Fibroblast of lung (primary cell): ENCODE measurements at regions not wholly inside any gene's neighbourhood (a gene's known extent, or its start where the extent isn't known, plus 50 kb on each side); places are given as distances from the start of the nearest gene placed in this dataset.
"Not testable (repeated sequence)": the region's sequence is repeated elsewhere in the genome, so short reads cannot be mapped to it uniquely, and the experiment has no call there.

Experiments
- DNase-seq, 2 donors: peaks; one replicate each; pipeline versions ENCODE4 v3.0.0 to v3.0.0-alpha.2; 2010; ENCODE audit warnings: low read depth in 2 of 2
- H2AFZ ChIP-seq: 2 replicates; pipeline ENCODE4 v1.5.1; 2012; ENCODE audit warnings: low read length, control low read depth, inconsistent platforms
- H3K27ac ChIP-seq: 2 replicates; pipeline ENCODE4 v1.5.1; 2011; ENCODE audit warnings: low read length, control low read depth; ENCODE audit not compliant: insufficient read depth
- H3K27me3 ChIP-seq: 2 replicates; pipeline ENCODE4 v1.5.1; 2011; ENCODE audit warnings: mild to moderate bottlenecking, low read length; ENCODE audit not compliant: control insufficient read depth, insufficient read depth
- H3K36me3 ChIP-seq: 2 replicates; pipeline ENCODE4 v1.5.1; 2011; ENCODE audit warnings: low read length; ENCODE audit not compliant: control insufficient read depth, insufficient read depth
- H3K4me1 ChIP-seq: 2 replicates; pipeline ENCODE4 v1.5.1; 2011; ENCODE audit warnings: low read length; ENCODE audit not compliant: control insufficient read depth, insufficient read depth; ENCODE audit errors: extremely low read depth
- H3K4me2 ChIP-seq: 2 replicates; pipeline ENCODE4 v1.5.1; 2011; ENCODE audit warnings: low read length, control low read depth; ENCODE audit not compliant: insufficient read depth; ENCODE audit errors: extremely low read depth
- H3K4me3 ChIP-seq, 4 experiments: fragments of 200-600 bp in 1 of 4; sonication (generic) in 1 of 4; replicated peaks in 1 of 4; 2 replicates each; pipeline ENCODE4 v1.5.1; 2011 to 2016; ENCODE audit warnings: low read length in 4 of 4, low read depth in 3 of 4, mild to moderate bottlenecking in 3 of 4, control low read depth in 2 of 4, inconsistent platforms in 1 of 4, mixed read lengths in 1 of 4; ENCODE audit not compliant: insufficient read depth in 1 of 4; ENCODE audit errors: control extremely low read depth in 1 of 4
- H3K79me2 ChIP-seq: 2 replicates; pipeline ENCODE4 v1.5.1; 2012; ENCODE audit warnings: mild to moderate bottlenecking, low read length, inconsistent platforms; ENCODE audit not compliant: control insufficient read depth, insufficient read depth
- H3K9ac ChIP-seq: 2 replicates; pipeline ENCODE4 v1.5.1; 2011; ENCODE audit warnings: mild to moderate bottlenecking, low read length, control low read depth; ENCODE audit not compliant: insufficient read depth
- H3K9me3 ChIP-seq: 2 replicates; pipeline ENCODE4 v1.5.1; 2012; ENCODE audit warnings: low read depth, low read length; ENCODE audit not compliant: control insufficient read depth, insufficient read depth
- H4K20me1 ChIP-seq: 2 replicates; pipeline ENCODE4 v1.5.1; 2011; ENCODE audit warnings: low read length; ENCODE audit not compliant: control insufficient read depth, insufficient read depth; ENCODE audit errors: extremely low read depth
- EZH2 ChIP-seq: IDR thresholded peaks from 2 replicates; pipeline ENCODE4 v1.5.1; 2012; ENCODE audit warnings: low read length, control low read depth, mild to moderate bottlenecking; ENCODE audit errors: missing control alignments
- TF ChIP-seq, protein P1 (sequence below), 2 donors: IDR thresholded peaks in 1 of 2; conservative IDR thresholded peaks in 1 of 2; 1 replicate in 1 of 2; 2 replicates in 1 of 2; pipeline ENCODE4 v1.5.1; 2011 to 2012; ENCODE audit warnings: low read length in 2 of 2, control low read depth in 1 of 2, inconsistent platforms in 1 of 2, low read depth in 1 of 2, mild to moderate bottlenecking in 1 of 2

DNA sequence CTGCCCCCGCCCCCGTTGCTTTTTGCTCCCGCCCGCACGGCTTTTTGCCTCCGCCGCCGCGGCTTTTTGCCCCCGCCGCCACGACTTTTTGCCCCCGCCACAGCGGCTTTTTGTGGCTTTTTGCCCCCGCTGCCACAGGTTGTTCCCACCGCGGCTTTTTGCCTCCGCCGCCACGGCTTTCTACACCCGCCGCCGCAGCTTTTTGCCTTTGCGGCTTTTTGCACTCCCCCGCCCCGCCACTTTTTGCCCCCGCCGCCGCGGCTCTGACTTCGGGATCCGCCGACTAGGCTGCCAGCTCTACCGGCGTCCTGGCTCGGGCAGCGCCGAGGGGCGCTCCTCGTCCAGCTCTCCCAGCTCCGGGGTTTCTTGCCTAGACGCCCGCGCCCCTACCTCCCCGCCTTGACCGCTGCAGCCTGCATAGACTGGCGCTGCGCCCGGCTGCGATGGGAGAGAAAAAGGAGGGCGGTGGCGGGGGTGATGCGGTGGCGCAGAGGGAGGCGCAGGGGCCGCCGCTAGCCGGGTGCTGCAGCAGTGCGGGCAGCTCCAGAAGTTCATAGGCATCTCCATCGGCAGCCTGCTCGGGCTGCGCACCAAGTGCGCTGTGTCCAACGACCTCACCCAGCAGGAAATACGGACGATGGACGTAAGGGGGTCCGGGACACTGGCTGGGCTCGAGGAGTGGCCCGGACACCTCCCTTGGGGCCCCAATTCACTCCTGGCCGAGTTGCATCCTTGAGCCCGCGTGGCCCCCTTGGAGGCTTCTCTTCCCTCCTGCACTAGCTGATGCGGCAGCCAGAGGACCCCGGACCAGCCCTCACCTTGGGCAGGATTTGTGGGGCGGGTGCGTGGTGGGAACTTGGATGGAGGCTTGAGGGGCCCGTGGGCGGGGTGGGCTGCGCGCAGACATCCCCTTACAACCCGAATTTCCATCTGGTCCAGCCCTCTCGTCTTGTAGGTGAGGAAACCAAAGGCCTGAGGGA, 555.7 kb downstream of the TP53TG3F start:
- H3K36me3 ChIP-seq, H3K4me3 ChIP-seq, H3K9ac ChIP-seq, H3K27me3 ChIP-seq, H4K20me1 ChIP-seq, H3K79me2 ChIP-seq, H3K4me2 ChIP-seq, H3K9me3 ChIP-seq, H3K4me1 ChIP-seq, DNase-seq, H3K27ac ChIP-seq, H2AFZ ChIP-seq: not testable (repeated sequence)

DNA sequence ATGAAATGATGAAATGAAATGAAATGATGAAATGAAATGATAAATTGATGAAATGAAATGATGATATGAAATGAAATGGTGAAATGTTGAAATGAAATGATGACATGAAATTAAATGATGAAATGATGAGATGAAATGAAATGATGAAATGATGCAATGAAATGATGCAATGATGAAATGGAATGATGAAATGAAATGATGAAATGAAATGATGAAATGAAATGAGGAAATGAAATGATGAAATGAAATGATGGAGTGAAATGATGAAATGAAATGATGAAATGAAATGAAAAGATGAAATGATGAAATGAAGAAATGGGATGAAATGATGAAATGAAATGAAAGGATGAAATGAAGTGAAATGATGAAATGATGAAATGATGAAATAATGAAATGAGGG, 558.9 kb downstream of the TP53TG3F start:
- not testable (repeated sequence) for H3K4me1 ChIP-seq, H3K36me3 ChIP-seq, H3K79me2 ChIP-seq, H3K27me3 ChIP-seq, H3K4me3 ChIP-seq, H3K4me2 ChIP-seq, H4K20me1 ChIP-seq, H2AFZ ChIP-seq, H3K9me3 ChIP-seq, H3K27ac ChIP-seq, H3K9ac ChIP-seq, DNase-seq

DNA sequence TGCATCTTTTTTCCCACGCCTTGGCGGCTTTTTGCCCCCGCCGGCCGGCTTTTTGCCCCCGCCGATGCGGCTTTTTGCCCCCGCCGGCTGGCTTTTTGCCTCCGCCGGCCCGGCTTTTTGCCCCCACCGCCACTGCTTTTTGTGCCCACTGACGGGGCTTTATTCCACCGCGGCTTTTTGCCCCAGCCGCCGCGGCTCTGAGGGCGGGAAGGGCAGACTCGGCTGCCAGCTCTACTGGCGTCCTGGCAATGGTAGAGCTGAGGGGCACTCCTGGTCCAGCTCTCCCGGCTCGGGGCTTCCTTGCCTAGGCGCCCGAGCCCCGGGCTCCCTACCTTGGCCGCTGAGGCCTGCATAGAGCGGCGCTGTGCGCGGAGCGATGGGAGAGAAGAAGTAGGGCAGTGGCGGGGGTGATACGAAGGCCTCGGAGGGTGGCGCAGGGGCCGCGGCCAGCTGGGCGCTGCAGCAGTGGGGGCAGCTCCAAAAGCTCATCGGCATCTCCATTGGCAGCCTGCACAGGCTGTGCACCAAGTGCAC, 591.4 kb downstream of the TP53TG3F start:
- H3K27me3 ChIP-seq: no peaks in the 10 kb centered on the region
- H2AFZ ChIP-seq: no peak overlapping the region
- H3K4me3 ChIP-seq: no peak overlapping the region
- H3K79me2 ChIP-seq: no peaks in the 10 kb centered on the region
- H3K4me2 ChIP-seq: no peak overlapping the region
- no peaks in the 10 kb centered on the region for H3K4me1 ChIP-seq
- DNase-seq: no peak
- no peak overlapping the region for H3K27ac ChIP-seq
- no peak for TF ChIP-seq EZH2
- TF ChIP-seq, protein P1, sequence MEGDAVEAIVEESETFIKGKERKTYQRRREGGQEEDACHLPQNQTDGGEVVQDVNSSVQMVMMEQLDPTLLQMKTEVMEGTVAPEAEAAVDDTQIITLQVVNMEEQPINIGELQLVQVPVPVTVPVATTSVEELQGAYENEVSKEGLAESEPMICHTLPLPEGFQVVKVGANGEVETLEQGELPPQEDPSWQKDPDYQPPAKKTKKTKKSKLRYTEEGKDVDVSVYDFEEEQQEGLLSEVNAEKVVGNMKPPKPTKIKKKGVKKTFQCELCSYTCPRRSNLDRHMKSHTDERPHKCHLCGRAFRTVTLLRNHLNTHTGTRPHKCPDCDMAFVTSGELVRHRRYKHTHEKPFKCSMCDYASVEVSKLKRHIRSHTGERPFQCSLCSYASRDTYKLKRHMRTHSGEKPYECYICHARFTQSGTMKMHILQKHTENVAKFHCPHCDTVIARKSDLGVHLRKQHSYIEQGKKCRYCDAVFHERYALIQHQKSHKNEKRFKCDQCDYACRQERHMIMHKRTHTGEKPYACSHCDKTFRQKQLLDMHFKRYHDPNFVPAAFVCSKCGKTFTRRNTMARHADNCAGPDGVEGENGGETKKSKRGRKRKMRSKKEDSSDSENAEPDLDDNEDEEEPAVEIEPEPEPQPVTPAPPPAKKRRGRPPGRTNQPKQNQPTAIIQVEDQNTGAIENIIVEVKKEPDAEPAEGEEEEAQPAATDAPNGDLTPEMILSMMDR (conservative IDR thresholded peaks at IDR 0.05 in 1 of 2, IDR thresholded peaks at IDR 0.05 in 1 of 2; ENCODE audit: low read depth in 1 of 2, low read length in 2 of 2): no peak
- no peaks in the 10 kb centered on the region for H3K9me3 ChIP-seq
- no peak overlapping the region for H3K9ac ChIP-seq
- no peaks in the 10 kb centered on the region for H3K36me3 ChIP-seq
- no peaks in the 10 kb centered on the region for H4K20me1 ChIP-seq

DNA sequence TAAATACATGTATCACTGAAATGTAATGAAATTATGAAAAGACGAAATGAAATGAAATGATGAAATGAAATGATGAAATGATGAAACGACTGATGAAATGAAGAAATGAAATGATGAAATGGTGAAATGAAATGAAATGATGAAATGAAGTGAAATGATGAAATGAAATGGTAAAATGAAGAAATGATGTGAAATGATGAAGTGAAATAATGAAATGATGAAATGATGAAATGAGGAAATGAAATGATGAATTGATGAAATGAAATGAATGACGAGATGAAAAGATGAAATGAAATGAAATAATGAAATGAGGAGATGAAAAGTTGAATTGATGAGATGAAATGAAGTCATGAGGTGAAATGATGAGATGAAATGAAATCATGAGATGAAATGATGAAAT, 594.7 kb downstream of the TP53TG3F start:
- Histone ChIP-seq H3K36me3 (no peaks in the 10 kb centered on the region), H3K9ac (no peak overlapping the region), H3K4me2 (no peak overlapping the region), H4K20me1 (no peaks in the 10 kb centered on the region), H3K4me1 (no peaks in the 10 kb centered on the region), H2AFZ (no peak overlapping the region), H3K4me3 (no peak overlapping the region), H3K27ac (no peak overlapping the region), H3K9me3 (no peaks in the 10 kb centered on the region), H3K27me3 (no peaks in the 10 kb centered on the region), H3K79me2 (no peaks in the 10 kb centered on the region)
- no peak for DNase-seq
- TF ChIP-seq, protein P1 (conservative IDR thresholded peaks at IDR 0.05 in 1 of 2, IDR thresholded peaks at IDR 0.05 in 1 of 2; ENCODE audit: low read depth in 1 of 2, low read length in 2 of 2): no peak
- TF ChIP-seq EZH2: no peak
